GM19455 (cell line): ENCODE measurements at regions not wholly inside any gene's neighbourhood (a gene's known extent, or its start where the extent isn't known, plus 50 kb on each side); places are given as distances from the start of the nearest gene placed in this dataset.

Experiments used
- ATAC-seq: cut with Tn5 transposase; IDR thresholded peaks from one replicate; pipeline ENCODE4 v1.9.1; 2021; ENCODE audit not compliant: unreplicated experiment

DNA sequence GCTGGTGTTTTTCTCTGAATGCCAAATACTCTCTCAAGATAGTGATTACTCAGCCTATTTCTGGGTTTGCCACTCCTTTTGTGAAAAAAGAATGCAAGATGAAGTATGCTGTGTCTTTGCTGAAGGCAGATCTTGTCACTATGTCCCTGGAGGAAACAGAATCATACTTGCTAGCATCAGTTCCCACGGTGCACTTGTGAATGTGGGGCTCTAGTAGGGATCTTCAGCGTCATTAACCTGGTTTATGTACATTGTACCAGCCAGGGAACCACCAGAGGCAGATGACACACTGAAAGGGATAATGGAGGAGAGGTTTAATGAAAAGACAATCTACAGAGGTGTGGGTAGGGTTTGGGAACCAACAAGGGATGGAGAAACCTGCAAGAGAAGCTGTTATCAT is 131.0 kb upstream of the CXCR4 start:
- ATAC-seq = no peak

- ATAC-seq = no peak
Measured at GRCh38 chr2:136248242-136248641, 130.3 kb upstream of the CXCR4 start.

DNA sequence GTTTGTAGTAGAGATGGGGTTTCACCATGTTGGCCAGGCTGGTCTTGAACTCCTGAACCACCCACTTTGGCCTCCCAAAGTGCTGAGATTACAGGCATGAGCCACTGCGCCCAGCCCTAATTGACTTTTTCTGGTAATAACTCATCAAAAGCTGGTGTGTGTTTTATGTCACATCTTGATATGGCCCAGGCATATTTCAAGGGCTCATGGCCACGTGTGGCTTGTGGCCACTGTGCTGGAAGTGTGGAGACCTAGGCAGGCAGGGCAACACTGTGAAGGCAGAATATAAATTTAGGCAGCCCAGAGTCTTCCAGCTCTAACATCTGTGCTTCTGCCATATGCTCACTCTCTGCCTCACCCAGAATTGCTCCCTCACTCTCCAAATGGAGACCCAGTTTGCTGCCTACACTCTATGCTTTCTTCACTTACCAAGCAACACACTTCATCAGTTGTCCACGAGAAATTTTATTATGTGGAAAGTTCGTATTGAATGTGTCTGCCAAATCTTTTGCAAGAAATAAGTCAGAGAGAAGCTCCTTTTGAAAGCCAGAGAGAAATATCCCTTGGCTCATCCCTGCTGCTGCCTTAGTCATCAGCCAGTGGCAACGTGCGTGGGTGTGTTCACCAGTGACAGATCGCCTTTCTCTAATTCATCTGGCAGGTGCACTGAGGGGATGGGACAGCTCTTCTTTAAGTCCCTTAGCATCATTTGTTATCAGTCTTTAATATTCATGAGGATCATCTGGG is 129.4 kb upstream of the CXCR4 start:
- no peak for ATAC-seq

GRCh38 chr2:136246086-136246669 is 128.2 kb upstream of the CXCR4 start:
- peak; percentile 85 for ATAC-seq

- no peak for ATAC-seq
Measured at GRCh38 chr2:136245211-136245610, 127.3 kb upstream of the CXCR4 start.

DNA sequence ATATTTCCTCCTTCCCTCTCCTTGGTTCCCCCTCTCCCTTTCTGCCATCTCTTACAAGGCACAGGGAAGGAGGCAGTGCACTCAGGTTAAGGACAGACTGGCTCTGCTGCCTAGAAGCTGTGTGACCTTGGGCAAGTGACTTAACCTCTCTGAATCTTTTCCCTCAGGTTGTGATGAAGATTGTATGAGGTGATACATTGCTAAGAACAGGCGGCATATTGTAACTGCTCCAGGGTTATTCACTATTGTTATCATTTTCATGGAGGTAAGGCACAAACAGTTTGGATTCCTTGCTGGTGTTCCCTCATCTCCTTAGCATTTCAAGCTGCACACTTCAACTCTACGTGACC is 126.6 kb upstream of the CXCR4 start:
- ATAC-seq = no peak

DNA sequence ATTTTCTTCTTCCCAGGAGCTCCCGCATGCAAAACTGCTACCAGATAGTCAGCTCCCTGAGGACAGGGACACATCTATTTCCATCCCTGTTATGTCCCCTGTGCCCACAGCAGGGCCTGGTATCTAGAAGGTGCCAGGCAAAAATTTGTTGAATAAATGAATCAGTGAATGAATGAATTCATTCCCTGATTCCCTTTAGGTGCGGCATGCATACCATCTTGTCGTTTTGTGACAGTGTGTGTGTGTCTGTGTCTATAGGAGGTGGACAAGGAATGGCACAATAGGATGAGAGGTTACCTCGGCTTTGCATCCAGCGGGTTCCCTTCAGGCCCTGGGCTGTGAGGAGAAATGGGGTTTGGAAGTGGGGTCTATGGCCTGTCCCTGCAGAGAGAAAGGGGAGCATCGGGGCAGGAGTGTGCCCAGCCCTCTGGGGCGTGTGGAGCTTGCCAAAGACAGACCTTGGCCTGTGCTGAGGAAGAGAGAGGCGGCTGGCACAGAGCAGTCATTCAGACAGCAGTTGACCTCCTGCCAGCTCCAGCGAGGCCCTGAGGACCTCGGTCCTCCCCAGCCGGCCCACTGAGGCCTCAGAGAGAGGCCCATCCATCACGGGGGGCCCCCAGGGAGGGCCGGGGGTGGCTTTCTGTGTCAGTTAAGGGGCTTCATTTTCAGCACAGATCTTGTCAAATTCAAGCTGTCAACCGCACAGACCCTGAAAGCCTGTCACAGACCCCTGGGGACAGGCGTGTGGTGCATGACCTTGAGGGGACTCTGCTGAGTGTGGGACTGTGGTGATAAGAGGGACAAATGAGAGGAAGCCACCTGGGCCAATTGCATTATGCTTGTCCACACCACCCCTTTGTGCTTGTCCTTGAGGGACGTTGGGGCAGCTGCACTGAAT is 125.9 kb upstream of the CXCR4 start:
- no peak for ATAC-seq

DNA sequence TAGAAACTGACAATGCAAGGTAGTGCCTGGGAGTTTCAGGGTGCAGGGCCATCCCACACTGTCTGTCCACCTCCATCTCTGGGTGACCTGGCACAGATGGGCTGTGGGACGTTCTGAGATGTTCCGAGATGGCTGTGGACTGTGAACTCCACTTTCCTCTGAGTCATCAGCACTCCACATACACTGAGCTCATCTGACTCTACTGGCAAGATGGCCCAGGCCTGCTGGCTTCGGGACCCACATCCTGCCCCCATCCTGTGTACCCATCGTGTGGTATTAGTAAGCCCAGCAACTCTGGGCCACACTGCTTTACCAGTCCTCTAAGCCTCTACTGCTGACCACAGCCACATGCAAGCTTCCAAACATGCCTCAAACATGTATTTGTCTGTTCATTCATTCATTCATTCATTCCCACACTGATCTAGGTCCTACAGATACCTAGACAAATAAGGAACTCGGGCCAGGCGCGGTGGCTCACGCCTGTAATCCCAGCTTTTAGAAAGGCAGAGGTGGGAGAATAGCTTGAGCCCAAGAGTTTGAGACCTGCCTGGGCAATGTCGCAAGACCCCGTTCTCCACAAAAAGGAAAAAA is 124.8 kb upstream of the CXCR4 start:
- ATAC-seq = no peak

DNA sequence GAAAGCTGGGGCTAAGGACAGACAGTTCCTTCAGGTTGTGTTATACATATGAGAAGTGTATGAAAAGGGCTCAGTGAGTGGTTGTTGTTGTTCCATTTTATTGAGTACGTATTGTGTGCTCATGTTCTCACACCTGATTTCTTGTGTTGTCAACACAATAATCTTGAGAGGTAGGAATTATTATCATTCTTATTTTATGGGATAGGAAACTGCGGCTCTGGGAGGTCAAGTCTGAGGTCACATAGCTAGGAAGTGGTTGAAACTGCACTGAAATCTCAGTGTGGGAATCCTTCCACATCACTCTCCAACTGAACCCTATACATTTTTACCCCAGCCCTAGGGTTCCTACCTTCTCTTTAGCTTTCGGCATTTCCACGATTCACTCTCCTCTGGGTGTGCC is 124.2 kb upstream of the CXCR4 start:
- no peak for ATAC-seq

DNA sequence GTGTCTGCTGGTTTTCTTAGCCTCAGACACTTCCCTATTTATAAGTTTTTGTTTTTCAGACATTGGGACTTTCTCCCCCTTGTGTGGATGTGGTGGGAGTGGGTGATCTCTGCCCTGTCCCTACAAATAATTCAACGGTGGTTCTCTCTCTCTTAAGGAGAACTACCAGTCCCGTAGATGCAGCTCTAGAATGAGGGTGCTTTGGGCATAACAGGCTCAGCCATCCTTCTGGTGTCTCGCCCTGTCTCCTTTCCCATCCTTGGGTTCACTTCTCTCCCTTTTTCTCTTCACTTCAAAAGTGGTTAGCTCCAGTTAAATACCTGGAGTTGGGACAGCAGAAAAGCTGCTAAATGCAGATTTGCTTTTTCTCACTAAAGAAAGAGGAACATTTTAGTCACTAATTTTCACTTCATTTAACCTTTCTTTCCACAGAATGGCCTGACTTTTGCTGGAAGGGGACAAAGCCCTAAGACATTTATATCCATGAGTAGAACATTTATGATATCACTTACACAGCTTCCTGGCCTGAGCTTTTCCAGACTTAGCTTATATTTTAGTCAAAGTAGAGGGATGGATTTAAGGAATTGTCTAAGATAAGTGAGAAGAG is 121.2 kb upstream of the CXCR4 start:
- no peak for ATAC-seq

DNA sequence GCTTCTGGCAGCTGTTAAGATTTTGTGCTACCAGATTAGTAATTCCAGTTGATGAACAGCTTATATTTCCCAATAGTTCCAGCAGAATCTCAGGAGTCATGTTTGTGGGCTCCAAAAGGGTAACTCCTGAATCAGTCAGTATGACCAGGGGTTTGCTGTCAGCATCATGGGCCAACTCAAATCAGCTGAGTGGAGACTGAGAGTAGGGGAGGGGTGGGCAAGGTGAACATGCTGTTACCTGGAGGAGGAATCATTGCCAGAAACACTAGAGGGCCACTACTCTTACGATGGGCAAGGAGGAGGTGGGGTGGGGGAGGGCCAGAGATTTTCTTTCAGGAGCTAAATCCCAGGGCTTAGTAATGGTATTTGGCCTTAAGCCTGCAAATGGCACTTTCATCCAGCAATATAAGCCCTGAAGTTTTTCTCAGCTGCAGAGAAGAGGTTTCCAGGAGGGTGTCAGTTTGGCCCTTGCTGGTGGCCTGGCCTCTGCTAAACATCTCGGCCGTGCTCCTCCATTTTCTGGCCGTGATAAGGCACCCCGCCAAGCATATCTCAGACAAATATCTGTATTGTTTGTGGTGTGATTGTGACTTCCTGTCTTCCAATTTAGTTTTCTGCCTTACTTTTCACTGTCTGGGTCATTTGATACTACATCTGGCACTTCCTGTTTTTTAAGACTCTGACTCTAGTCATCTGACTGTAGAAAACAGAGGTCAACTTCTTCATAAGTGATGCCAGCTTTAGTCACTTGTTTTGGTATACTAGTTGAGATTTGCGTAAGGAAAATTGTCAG is 120.5 kb upstream of the CXCR4 start:
- peak; percentile 88 for ATAC-seq

DNA sequence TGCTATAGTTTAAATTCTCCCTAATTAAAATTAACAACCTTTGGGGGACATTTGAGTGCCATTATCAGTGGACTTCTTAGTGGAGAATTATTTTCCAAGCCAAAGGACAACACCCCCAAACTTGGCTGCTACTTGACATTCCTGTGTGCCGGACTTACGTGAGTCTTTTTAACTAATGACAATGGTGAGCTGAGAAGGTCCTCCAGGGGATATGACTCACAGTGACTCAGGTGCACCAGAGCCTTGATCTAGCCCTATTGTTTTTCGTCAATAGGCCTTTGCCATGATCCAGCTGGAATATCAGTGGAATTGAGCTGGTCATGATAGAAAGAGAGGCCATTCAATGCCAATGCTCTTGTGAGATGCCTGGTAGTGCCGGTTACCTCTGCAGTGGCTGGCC is 118.1 kb upstream of the CXCR4 start:
- no peak for ATAC-seq

DNA sequence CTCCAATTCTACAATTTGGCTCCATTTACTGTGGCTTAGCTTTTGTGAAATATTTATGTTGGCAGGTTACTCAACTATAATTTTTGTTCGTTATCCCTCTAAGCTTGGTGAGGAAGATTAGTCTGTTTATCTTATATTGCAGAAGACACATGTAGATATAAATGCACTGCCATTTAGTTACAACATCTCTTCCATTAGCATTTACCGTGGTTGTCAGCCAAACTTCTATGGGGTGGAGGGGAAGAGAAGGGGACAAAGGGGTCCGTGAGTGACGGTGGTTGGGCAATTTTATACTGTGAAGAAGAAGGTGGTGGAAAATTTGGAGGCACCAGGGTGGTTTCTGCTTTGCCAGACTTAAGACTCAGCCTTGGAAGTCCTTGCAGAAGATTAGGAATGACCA is 117.6 kb upstream of the CXCR4 start:
- no peak for ATAC-seq

DNA sequence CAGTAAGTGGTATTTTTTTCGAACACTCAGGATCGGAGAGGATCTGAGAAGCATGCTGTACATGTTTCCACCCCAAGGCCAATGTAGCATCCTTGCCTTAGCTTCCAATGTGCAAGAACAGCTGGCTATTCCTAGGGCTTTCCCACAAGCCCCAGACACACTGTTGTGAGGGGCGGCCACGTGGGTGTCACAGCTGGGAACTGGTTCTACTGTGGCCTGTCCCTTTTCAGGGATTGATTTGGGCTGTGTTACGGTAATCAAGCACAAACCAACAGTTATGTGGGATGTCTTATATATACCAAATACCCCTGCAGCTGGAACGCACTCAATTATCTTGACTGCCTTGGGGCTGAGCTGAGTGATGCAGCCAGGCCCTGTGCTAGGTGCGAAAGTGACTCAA is 116.3 kb upstream of the CXCR4 start:
- no peak for ATAC-seq

GRCh38 chr2:136233298-136233697 is 115.3 kb upstream of the CXCR4 start:
- ATAC-seq = no peak

DNA sequence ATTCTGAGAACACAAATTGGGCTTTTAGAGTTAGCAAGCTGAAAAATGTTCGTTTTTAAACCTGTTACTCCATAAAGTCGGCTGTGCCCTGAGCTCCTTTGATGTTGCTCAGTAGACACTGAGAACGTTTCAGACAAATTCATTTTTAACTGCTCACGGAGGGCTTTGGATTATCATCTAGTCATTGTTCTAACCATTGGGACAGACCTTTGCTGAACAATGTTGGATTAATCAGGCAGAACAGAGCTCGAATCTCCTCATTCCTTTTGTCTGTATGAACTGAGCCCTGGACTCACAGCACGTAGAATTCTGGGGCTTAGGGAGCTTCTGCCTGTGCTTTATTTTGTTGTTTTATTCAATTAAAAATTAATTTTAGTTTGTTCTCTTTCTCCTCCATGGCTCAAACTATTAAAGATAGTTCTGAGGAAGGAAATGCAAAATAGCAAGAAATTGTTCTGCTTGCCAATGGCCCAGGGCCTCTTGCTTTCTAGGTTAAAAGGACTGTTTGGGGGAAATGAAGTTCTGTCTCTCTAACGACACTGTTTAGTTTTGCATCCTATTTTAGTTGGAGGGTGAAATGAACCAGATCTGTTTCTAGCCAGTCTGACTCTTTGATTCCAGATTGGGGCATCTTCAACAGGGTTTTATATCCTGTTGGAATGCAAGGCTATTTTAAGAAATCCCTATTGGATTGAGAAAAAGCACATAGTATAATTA is 114.7 kb upstream of the CXCR4 start:
- no peak for ATAC-seq

DNA sequence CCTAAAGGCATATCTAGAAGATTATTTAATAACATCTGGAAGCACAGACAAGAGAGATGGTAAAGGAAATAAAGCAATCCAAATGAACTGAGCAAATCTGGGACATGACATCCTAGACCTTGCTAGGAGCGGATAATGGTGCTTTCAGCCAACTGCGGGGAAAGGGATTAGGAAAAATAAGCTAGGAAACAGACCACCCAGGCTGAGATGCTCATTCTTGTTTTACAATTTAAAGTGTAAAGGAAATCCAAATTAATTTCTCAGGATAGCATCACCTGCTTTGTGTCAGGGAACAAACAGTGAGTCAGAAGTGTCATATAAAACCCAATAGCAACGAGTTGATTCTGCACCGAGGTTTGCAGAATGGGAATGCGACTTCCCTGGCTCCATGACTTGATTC is 112.5 kb upstream of the CXCR4 start:
- no peak for ATAC-seq

GRCh38 chr2:136226903-136227302 is 109.0 kb upstream of the CXCR4 start:
- no peak for ATAC-seq

DNA sequence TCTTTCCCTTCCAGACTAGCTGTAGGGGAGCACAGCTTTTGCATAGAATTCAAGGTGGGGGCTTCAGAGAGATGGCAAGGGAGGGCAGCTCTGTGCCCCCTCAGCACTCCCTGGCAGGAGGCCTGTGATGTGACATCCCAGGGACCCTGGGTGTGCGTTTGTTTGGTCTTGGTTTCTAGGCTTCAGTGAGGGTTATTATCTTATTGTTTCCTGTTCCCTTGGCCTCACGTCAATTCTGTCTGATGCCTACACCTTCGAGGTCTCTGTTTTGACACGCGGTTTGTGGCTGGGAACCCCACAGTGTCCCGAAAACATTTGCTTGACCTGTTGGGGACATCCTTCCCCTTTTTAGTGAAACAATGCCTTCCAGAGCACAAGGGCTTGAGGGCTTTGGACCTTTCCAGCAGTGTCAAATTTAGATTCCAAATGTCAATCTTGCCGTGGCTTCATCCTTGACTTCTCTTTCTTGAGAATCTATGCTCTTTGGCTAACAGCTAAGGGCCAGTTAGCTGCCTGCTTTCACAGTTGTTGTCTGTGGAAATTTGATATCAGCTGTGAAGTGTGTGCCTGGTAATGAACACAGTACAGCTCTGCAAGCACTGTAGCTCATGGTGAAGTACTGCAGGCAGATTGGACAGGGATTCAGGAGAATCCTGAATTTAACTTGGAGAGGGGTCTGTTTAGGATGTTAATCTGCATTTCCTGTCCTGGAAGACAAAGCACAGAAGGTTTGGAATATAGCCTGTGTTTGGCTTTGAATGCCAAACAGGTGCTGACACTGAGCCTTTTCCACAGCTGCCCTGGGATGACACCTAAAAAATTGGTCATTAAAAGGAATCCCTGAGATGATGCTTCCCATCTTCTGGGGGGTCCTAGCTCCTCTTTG is 108.2 kb upstream of the CXCR4 start:
- ATAC-seq = no peak
